Fibroblast of upper back skin (primary cell): ENCODE measurements at regions not wholly inside any gene's neighbourhood (a gene's known extent, or its start where the extent isn't known, plus 50 kb on each side); places are given as distances from the start of the nearest gene placed in this dataset.
A peak's percentile ranks its signal among the peaks of the same experiment; 100 is the strongest.

Experiments
- DNase-seq: peaks from one replicate; pipeline ENCODE4 v3.0.0-alpha.2; 2013

- DNase-seq: no peak
Observed at GRCh38 chr11:95690100-95690499, 99.5 kb downstream of the FAM76B start.

- DNase-seq: no peak
Observed at GRCh38 chr11:95688501-95689222, 100.9 kb downstream of the FAM76B start.

GRCh38 chr11:95688015-95688414 is 101.6 kb downstream of the FAM76B start:
- DNase-seq: no peak

GRCh38 chr11:95686265-95686664 is 103.3 kb downstream of the FAM76B start:
- no peak for DNase-seq

GRCh38 chr11:95684701-95685100 is 104.9 kb downstream of the FAM76B start:
- DNase-seq: no peak

GRCh38 chr11:95684170-95684569 is 105.4 kb downstream of the FAM76B start:
- DNase-seq: no peak

GRCh38 chr11:95682552-95682951 is 107.0 kb downstream of the FAM76B start:
- DNase-seq: peak; percentile 56

GRCh38 chr11:95680169-95680929 is 109.2 kb downstream of the FAM76B start:
- DNase-seq: peak; percentile 88

GRCh38 chr11:95678988-95679387 is 110.6 kb downstream of the FAM76B start:
- no peak for DNase-seq

- no peak for DNase-seq
Observed at GRCh38 chr11:95676308-95676707, 113.3 kb downstream of the FAM76B start.

GRCh38 chr11:95675585-95675984 is 114.0 kb downstream of the FAM76B start:
- DNase-seq: no peak

GRCh38 chr11:95674657-95675358 is 114.8 kb downstream of the FAM76B start:
- DNase-seq: no peak

GRCh38 chr11:95671768-95672167 is 117.8 kb downstream of the FAM76B start:
- DNase-seq: peak; percentile 72

- DNase-seq: no peak
Observed at GRCh38 chr11:95668131-95668530, 121.5 kb downstream of the FAM76B start.

GRCh38 chr11:95661162-95661561 is 128.4 kb downstream of the FAM76B start:
- DNase-seq: no peak

GRCh38 chr11:95660038-95660437 is 129.5 kb downstream of the FAM76B start:
- no peak for DNase-seq

GRCh38 chr11:95659088-95659487 is 130.5 kb downstream of the FAM76B start:
- peak; percentile 77 for DNase-seq

- no peak for DNase-seq
Observed at GRCh38 chr11:95655536-95655935, 134.0 kb downstream of the FAM76B start.

- no peak for DNase-seq
Observed at GRCh38 chr11:95653680-95654079, 135.9 kb downstream of the FAM76B start.

GRCh38 chr11:95653099-95653498 is 136.5 kb downstream of the FAM76B start:
- no peak for DNase-seq

- peak; percentile 27 for DNase-seq
Observed at GRCh38 chr11:95652002-95652472, 137.5 kb downstream of the FAM76B start.

- DNase-seq: no peak
Observed at GRCh38 chr11:95650276-95650675, 139.3 kb downstream of the FAM76B start.

- no peak for DNase-seq
Observed at GRCh38 chr11:95647871-95648270, 141.7 kb downstream of the FAM76B start.

GRCh38 chr11:95647355-95647754 is 142.2 kb downstream of the FAM76B start:
- peak; percentile 49 for DNase-seq
